ENCODE measurements at regions not wholly inside any gene's neighbourhood (a gene's known extent, or its start where the extent isn't known, plus 50 kb on each side); places are given as distances from the start of the nearest gene placed in this dataset.
"Not testable (repeated sequence)": the region's sequence is repeated elsewhere in the genome, so short reads cannot be mapped to it uniquely, and the experiment has no call there.

GRCh38 chr4:167964766-167965373 lies 127.5 kb upstream of the ANXA10 start:
- Mint-ChIP-seq H3K4me1 (ENCODE audit: low read depth in 2 of 2) (no peaks in the 10 kb centered on the region), H3K4me3 (no peak overlapping the region), H3K27ac (no peak overlapping the region), H3K9me3 (peaks cover 2 to 6% of the 10 kb centered on the region in 2 donors), H3K27me3 (no peaks in the 10 kb centered on the region), H3K36me3 (ENCODE audit: insufficient read depth) (no peaks in the 10 kb centered on the region)
- ATAC-seq (replicated peaks) (no peak), DNase-seq (no peak)

GRCh38 chr4:167966143-167966542 lies 126.2 kb upstream of the ANXA10 start:
- H3K27ac Mint-ChIP-seq: no peak overlapping the region

GRCh38 chr4:167973513-167973912 lies 118.8 kb upstream of the ANXA10 start:
- DNase-seq (no peak), ATAC-seq (replicated peaks) (no peak)
- H3K4me3 Mint-ChIP-seq: no peak overlapping the region
- no peaks in the 10 kb centered on the region for H3K36me3 Mint-ChIP-seq (ENCODE audit: insufficient read depth)
- H3K27me3 Mint-ChIP-seq: no peaks in the 10 kb centered on the region
- H3K9me3 Mint-ChIP-seq: peaks cover 7 to 40% of the 10 kb centered on the region in 2 donors
- H3K27ac Mint-ChIP-seq: no peak overlapping the region
- H3K4me1 Mint-ChIP-seq (ENCODE audit: low read depth in 2 of 2): no peaks in the 10 kb centered on the region

More at GRCh38 chr4:167966143-167966542, 126.2 kb upstream of the ANXA10 start:
- H3K27me3 Mint-ChIP-seq: no peaks in the 10 kb centered on the region
- DNase-seq: no peak
- H3K4me1 Mint-ChIP-seq (ENCODE audit: low read depth in 2 of 2): no peaks in the 10 kb centered on the region
- H3K4me3 Mint-ChIP-seq: no peak overlapping the region
- no peak for ATAC-seq (replicated peaks)
- H3K9me3 Mint-ChIP-seq: peaks cover 2 to 14% of the 10 kb centered on the region in 2 donors
- no peaks in the 10 kb centered on the region for H3K36me3 Mint-ChIP-seq (ENCODE audit: insufficient read depth)

DNA sequence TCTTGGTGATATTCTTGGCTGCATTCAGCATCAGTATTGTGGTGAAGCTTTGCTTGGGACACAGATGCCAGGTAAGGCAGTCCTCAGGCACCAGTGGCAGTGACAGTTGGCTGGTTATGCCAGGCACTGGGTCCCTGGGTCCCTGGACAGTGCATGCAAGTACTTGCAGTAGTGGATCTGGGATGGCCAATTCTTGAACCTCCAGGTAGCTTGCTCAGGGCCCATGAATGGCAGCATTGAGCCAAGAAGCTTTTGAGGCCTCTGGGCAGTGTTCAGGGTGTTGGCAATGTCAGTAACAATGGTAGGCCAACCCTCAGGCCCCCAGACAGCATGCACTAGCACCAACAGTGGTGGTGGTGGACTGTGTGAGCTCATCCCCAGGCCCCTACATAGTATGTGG lies 106.8 kb upstream of the ANXA10 start:
- Mint-ChIP-seq H3K27ac (no peak overlapping the region), H3K27me3 (no peaks in the 10 kb centered on the region), H3K36me3 (ENCODE audit: insufficient read depth) (no peaks in the 10 kb centered on the region), H3K9me3 (peaks cover 5 to 8% of the 10 kb centered on the region in 2 donors), H3K4me1 (ENCODE audit: low read depth in 2 of 2) (no peaks in the 10 kb centered on the region), H3K4me3 (no peak overlapping the region)
- ATAC-seq (replicated peaks) (no peak), DNase-seq (no peak)

DNA sequence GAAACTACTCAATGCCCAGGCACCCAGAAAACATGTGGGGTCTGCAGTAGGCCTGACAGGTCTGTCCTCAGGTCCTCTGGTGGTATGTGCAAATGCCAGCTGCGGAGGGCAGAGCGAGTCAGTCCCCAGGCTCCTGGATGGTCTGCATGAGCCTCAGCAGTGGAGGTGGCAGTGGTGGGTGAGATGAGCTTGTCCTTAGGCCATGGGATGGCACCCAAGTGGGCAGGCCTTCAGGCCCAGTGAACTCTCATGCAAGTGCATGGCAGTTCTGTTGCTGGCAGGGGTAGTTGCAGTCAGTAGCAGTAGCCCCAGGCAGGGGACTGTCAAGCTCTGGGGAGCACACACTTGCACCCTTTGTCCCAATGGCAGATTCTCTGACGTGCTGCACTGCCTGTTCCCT lies 106.3 kb upstream of the ANXA10 start:
- Mint-ChIP-seq H3K27me3 (no peaks in the 10 kb centered on the region), H3K36me3 (ENCODE audit: insufficient read depth) (no peaks in the 10 kb centered on the region), H3K4me1 (ENCODE audit: low read depth in 2 of 2) (no peaks in the 10 kb centered on the region), H3K9me3 (peaks cover 5 to 8% of the 10 kb centered on the region in 2 donors), H3K27ac (no peak overlapping the region), H3K4me3 (no peak overlapping the region)
- ATAC-seq (replicated peaks) (no peak), DNase-seq (no peak)

GRCh38 chr4:167987285-167987684 lies 105.1 kb upstream of the ANXA10 start:
- H3K4me3 Mint-ChIP-seq: no peak overlapping the region
- H3K36me3 Mint-ChIP-seq (ENCODE audit: insufficient read depth): no peaks in the 10 kb centered on the region
- ATAC-seq (replicated peaks) (no peak), DNase-seq (no peak)
- H3K27ac Mint-ChIP-seq: no peak overlapping the region
- no peaks in the 10 kb centered on the region for H3K4me1 Mint-ChIP-seq (ENCODE audit: low read depth in 2 of 2)
- H3K9me3 Mint-ChIP-seq: peaks cover 3 to 8% of the 10 kb centered on the region in 2 donors
- H3K27me3 Mint-ChIP-seq: no peaks in the 10 kb centered on the region

GRCh38 chr4:167989815-167990214 lies 102.5 kb upstream of the ANXA10 start:
- ATAC-seq (replicated peaks): no peak
- peaks cover under 1 to 2% of the 10 kb centered on the region in 2 donors for H3K9me3 Mint-ChIP-seq
- DNase-seq: no peak
- no peaks in the 10 kb centered on the region for H3K4me1 Mint-ChIP-seq (ENCODE audit: low read depth in 2 of 2)
- no peak overlapping the region for H3K27ac Mint-ChIP-seq
- no peak overlapping the region for H3K4me3 Mint-ChIP-seq
- no peaks in the 10 kb centered on the region for H3K27me3 Mint-ChIP-seq
- no peaks in the 10 kb centered on the region for H3K36me3 Mint-ChIP-seq (ENCODE audit: insufficient read depth)

- not testable (repeated sequence) for H3K4me3 Mint-ChIP-seq; DNase-seq; H3K4me1 Mint-ChIP-seq (ENCODE audit: low read depth in 2 of 2); H3K27me3 Mint-ChIP-seq; H3K9me3 Mint-ChIP-seq; ATAC-seq (replicated peaks); H3K36me3 Mint-ChIP-seq (ENCODE audit: insufficient read depth); H3K27ac Mint-ChIP-seq
Observed at GRCh38 chr4:168008112-168008511, 84.2 kb upstream of the ANXA10 start.

- H3K4me1 Mint-ChIP-seq (ENCODE audit: low read depth in 2 of 2): no peaks in the 10 kb centered on the region
- no peak overlapping the region for H3K4me3 Mint-ChIP-seq
- H3K9me3 Mint-ChIP-seq: peaks cover 11 to 50% of the 10 kb centered on the region in 2 donors
- no peak overlapping the region for H3K27ac Mint-ChIP-seq
- DNase-seq (no peak), ATAC-seq (replicated peaks) (no peak)
- H3K27me3 Mint-ChIP-seq: no peaks in the 10 kb centered on the region
- no peaks in the 10 kb centered on the region for H3K36me3 Mint-ChIP-seq (ENCODE audit: insufficient read depth)
Observed at GRCh38 chr4:168019019-168019651, 73.2 kb upstream of the ANXA10 start.

GRCh38 chr4:168019921-168020320 lies 72.4 kb upstream of the ANXA10 start:
- Mint-ChIP-seq H3K27me3 (no peaks in the 10 kb centered on the region), H3K4me3 (no peak overlapping the region), H3K4me1 (ENCODE audit: low read depth in 2 of 2) (no peaks in the 10 kb centered on the region), H3K36me3 (ENCODE audit: insufficient read depth) (no peaks in the 10 kb centered on the region), H3K27ac (no peak overlapping the region), H3K9me3 (peaks cover 9 to 44% of the 10 kb centered on the region in 2 donors)
- DNase-seq (no peak), ATAC-seq (replicated peaks) (no peak)

DNA sequence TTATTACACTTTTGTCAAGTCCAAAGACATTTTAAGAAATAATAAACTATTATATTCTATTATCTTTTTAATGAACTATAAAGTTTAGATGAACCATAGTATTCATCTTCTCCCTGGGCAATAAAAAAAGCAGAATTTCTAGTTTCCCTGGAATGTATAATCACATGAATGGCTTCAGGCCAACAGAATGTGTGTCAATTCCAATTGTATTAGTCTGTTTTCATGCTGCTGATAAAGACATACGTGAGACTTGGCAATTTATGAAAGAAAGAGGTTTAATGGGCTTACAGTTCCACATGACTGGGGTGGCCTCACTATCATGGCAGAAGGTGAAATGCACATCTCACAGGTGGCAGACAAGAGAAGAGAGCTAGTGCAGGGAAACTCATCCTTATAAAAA lies 70.7 kb upstream of the ANXA10 start:
- ATAC-seq (replicated peaks): no peak
- Mint-ChIP-seq H3K27me3 (no peaks in the 10 kb centered on the region), H3K4me3 (no peak overlapping the region), H3K4me1 (ENCODE audit: low read depth in 2 of 2) (no peaks in the 10 kb centered on the region), H3K27ac (no peak overlapping the region), H3K9me3 (peaks cover 7 to 35% of the 10 kb centered on the region in 2 donors), H3K36me3 (ENCODE audit: insufficient read depth) (no peaks in the 10 kb centered on the region)
- no peak for DNase-seq

GRCh38 chr4:168028568-168028967 lies 63.8 kb upstream of the ANXA10 start:
- DNase-seq (no peak), ATAC-seq (replicated peaks) (no peak)

DNA sequence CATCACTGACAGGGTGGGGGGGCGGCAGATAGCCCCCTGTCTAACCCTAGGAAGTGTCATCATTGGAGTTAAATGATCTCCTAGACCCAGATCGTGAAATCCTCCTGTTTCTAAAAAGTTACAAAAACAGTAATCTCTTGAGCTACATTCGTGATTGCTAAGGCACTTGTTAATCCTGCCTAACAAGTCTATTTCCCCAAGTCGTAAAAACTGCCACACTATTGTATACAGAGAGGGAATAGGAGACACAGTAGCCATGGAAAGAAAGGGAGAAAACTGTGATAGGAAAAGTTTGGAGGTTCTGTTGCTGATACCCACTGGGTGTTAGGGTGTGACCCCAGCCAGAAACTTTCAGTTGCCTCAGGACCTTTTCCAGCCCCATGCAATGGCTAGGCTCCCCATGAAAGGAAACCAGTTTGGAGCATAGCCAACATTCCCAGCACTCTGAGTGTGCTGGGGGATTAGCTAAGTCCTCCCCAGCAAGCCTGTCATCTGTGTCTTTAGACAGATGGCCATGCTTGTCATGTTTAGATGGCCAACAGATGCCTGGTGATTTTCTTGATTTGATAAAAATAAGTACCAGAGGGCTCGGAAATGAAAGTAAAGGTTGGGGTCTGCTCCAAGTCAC lies 63.3 kb upstream of the ANXA10 start:
- DNase-seq (no peak), ATAC-seq (replicated peaks) (no peak)
- Mint-ChIP-seq H3K4me3 (no peak overlapping the region), H3K36me3 (ENCODE audit: insufficient read depth) (no peaks in the 10 kb centered on the region), H3K9me3 (peaks cover 4 to 9% of the 10 kb centered on the region in 2 donors), H3K4me1 (ENCODE audit: low read depth in 2 of 2) (no peaks in the 10 kb centered on the region), H3K27ac (no peak overlapping the region), H3K27me3 (no peaks in the 10 kb centered on the region)

More at GRCh38 chr4:168028568-168028967, 63.8 kb upstream of the ANXA10 start:
- Mint-ChIP-seq H3K36me3 (ENCODE audit: insufficient read depth) (no peaks in the 10 kb centered on the region), H3K27me3 (no peaks in the 10 kb centered on the region), H3K4me1 (ENCODE audit: low read depth in 2 of 2) (no peaks in the 10 kb centered on the region), H3K4me3 (no peak overlapping the region), H3K9me3 (peaks cover 4 to 10% of the 10 kb centered on the region in 2 donors), H3K27ac (no peak overlapping the region)

GRCh38 chr4:168037676-168038075 lies 54.7 kb upstream of the ANXA10 start:
- Mint-ChIP-seq H3K27ac (no peak overlapping the region), H3K36me3 (ENCODE audit: insufficient read depth) (no peaks in the 10 kb centered on the region), H3K4me1 (ENCODE audit: low read depth in 2 of 2) (no peaks in the 10 kb centered on the region), H3K4me3 (no peak overlapping the region), H3K27me3 (no peaks in the 10 kb centered on the region), H3K9me3 (peaks cover 0 to 2% of the 10 kb centered on the region in 2 donors)
- ATAC-seq (replicated peaks) (no peak), DNase-seq (no peak)
